H9 (cell line): ENCODE measurements at regions not wholly inside any gene's neighbourhood (a gene's known extent, or its start where the extent isn't known, plus 50 kb on each side); places are given as distances from the start of the nearest gene placed in this dataset.

Source experiments
- DNase-seq: peaks from one replicate; pipeline ENCODE4 v3.0.0-alpha.2; 2017
- H2AFZ ChIP-seq: one replicate; pipeline ENCODE4 v1.6.1; 2013; ENCODE audit warnings: mild to moderate bottlenecking, low read length, control low read depth, moderate library complexity
- H2AK5ac ChIP-seq: 2 replicates; pipeline ENCODE4 v1.6.1; 2013; ENCODE audit warnings: low read length, control low read depth, mixed read lengths; ENCODE audit not compliant: insufficient read length
- H2BK120ac ChIP-seq: one replicate; pipeline ENCODE4 v1.6.1; 2013; ENCODE audit warnings: low read depth, mild to moderate bottlenecking, low read length, control low read depth, inconsistent platforms; ENCODE audit not compliant: poor library complexity, severe bottlenecking
- H2BK12ac ChIP-seq: 2 replicates; pipeline ENCODE4 v1.6.1; 2013; ENCODE audit warnings: low read length, control low read depth, mixed read lengths, low read depth; ENCODE audit not compliant: insufficient read length
- H2BK15ac ChIP-seq: 2 replicates; pipeline ENCODE4 v1.6.1; 2013; ENCODE audit warnings: low read depth, low read length, control low read depth
- H2BK20ac ChIP-seq: one replicate; pipeline ENCODE4 v1.6.1; 2013; ENCODE audit warnings: low read depth, mild to moderate bottlenecking, low read length, control low read depth, inconsistent platforms; ENCODE audit not compliant: poor library complexity, severe bottlenecking
- H2BK5ac ChIP-seq: 2 replicates; pipeline ENCODE4 v1.6.1; 2013; ENCODE audit warnings: low read length, control low read depth, mixed read lengths; ENCODE audit not compliant: insufficient read length
- H3K14ac ChIP-seq: 2 replicates; pipeline ENCODE4 v1.6.1; 2013; ENCODE audit warnings: low read length, control low read depth; ENCODE audit not compliant: insufficient read depth
- H3K18ac ChIP-seq: 2 replicates; pipeline ENCODE4 v1.6.1; 2013; ENCODE audit warnings: low read depth, mild to moderate bottlenecking, mixed read lengths, low read length, control low read depth; ENCODE audit not compliant: insufficient read length
- H3K23ac ChIP-seq: 2 replicates; pipeline ENCODE4 v1.6.1; 2013; ENCODE audit warnings: low read length, control low read depth, mixed read lengths, low read depth; ENCODE audit not compliant: insufficient read length
- H3K23me2 ChIP-seq: 2 replicates; pipeline ENCODE4 v1.6.1; 2013; ENCODE audit warnings: low read depth, mild to moderate bottlenecking, mixed read lengths, low read length, control low read depth; ENCODE audit not compliant: insufficient read length, poor library complexity, severe bottlenecking
- H3K27ac ChIP-seq: 2 replicates; pipeline ENCODE4 v1.5.1; 2013; ENCODE audit warnings: low read length, control low read depth, mixed read lengths, low read depth; ENCODE audit not compliant: insufficient read length
- H3K27me3 ChIP-seq: 2 replicates; pipeline ENCODE4 v1.6.1; 2013; ENCODE audit warnings: low read length, control low read depth, inconsistent platforms; ENCODE audit not compliant: insufficient read depth
- H3K4ac ChIP-seq: 2 replicates; pipeline ENCODE4 v1.6.1; 2013; ENCODE audit warnings: low read depth, mild to moderate bottlenecking, control low read depth, inconsistent platforms, low read length, moderate library complexity
- H3K4me1 ChIP-seq: 2 replicates; pipeline ENCODE4 v1.6.1; 2013; ENCODE audit warnings: low read length, control low read depth, inconsistent platforms; ENCODE audit not compliant: insufficient read depth
- H3K4me2 ChIP-seq: 2 replicates; pipeline ENCODE4 v1.6.1; 2013; ENCODE audit warnings: low read length, control low read depth, mixed read lengths; ENCODE audit not compliant: insufficient read length, insufficient read depth
- H3K56ac ChIP-seq: 2 replicates; pipeline ENCODE4 v1.6.1; 2013; ENCODE audit warnings: low read depth, mild to moderate bottlenecking, mixed read lengths, low read length, control low read depth; ENCODE audit not compliant: insufficient read length
- H3K79me1 ChIP-seq: 2 replicates; pipeline ENCODE4 v1.6.1; 2013; ENCODE audit warnings: low read depth, mild to moderate bottlenecking, moderate library complexity, low read length, control low read depth, inconsistent platforms; ENCODE audit not compliant: insufficient read depth, poor library complexity, severe bottlenecking
- H3K79me2 ChIP-seq: 2 replicates; pipeline ENCODE4 v1.6.1; 2013; ENCODE audit warnings: low read length, control low read depth, inconsistent platforms; ENCODE audit not compliant: insufficient read depth
- H3K9ac ChIP-seq: 2 replicates; pipeline ENCODE4 v1.6.1; 2013; ENCODE audit warnings: low read length, control low read depth, mixed read lengths; ENCODE audit not compliant: insufficient read length; ENCODE audit errors: extremely low read depth
- H3K9me3 ChIP-seq: one replicate; pipeline ENCODE4 v1.6.1; 2013; ENCODE audit warnings: low read depth, low read length, inconsistent platforms; ENCODE audit not compliant: control insufficient read depth
- H3T11ph ChIP-seq: one replicate; pipeline ENCODE4 v1.6.1; 2013; ENCODE audit warnings: mild to moderate bottlenecking, low read length, control low read depth, inconsistent platforms
- H4K20me1 ChIP-seq: one replicate; pipeline ENCODE4 v1.6.1; 2013; ENCODE audit not compliant: control insufficient read depth, insufficient read length, insufficient read depth
- H4K5ac ChIP-seq: 2 replicates; pipeline ENCODE4 v1.6.1; 2013; ENCODE audit warnings: low read depth, mild to moderate bottlenecking, mixed read lengths, low read length, control low read depth; ENCODE audit not compliant: insufficient read length
- H4K8ac ChIP-seq: replicated peaks from 2 replicates; pipeline ENCODE4 v1.6.1; 2013; ENCODE audit warnings: low read length, control low read depth, mixed read lengths, low read depth; ENCODE audit not compliant: insufficient read length
- H4K91ac ChIP-seq: 2 replicates; pipeline ENCODE4 v1.6.1; 2013; ENCODE audit warnings: low read depth, mild to moderate bottlenecking, moderate library complexity, mixed read lengths, low read length, control low read depth; ENCODE audit not compliant: insufficient read length
- H3K27ac Mint-ChIP-seq, 3 experiments: 2 replicates in 2 of 3; 3 replicates in 1 of 3; pipeline ENCODE4 v1.8.0; 2020 to 2021; ENCODE audit warnings: mixed read lengths in 3 of 3, mild to moderate bottlenecking in 1 of 3, moderate library complexity in 1 of 3
- H3K27me3 Mint-ChIP-seq: 2 replicates; pipeline ENCODE4 v1.8.0; 2021; ENCODE audit warnings: low read depth, mild to moderate bottlenecking, moderate library complexity, mixed read lengths
- H3K36me3 Mint-ChIP-seq, 3 experiments: 2 replicates in 2 of 3; 3 replicates in 1 of 3; pipeline ENCODE4 v1.8.0; 2020 to 2021; ENCODE audit warnings: low read depth in 3 of 3, mixed read lengths in 3 of 3; ENCODE audit not compliant: insufficient read depth in 1 of 3
- H3K4me1 Mint-ChIP-seq, 2 experiments: 2 replicates each; pipeline ENCODE4 v1.8.0; 2020; ENCODE audit warnings: mixed read lengths in 2 of 2
- H3K4me3 Mint-ChIP-seq, 2 experiments: 2 replicates in 1 of 2; 3 replicates in 1 of 2; pipeline ENCODE4 v1.8.0; 2020 to 2021; ENCODE audit warnings: mild to moderate bottlenecking in 2 of 2, mixed read lengths in 2 of 2, moderate library complexity in 1 of 2
- H3K9me3 Mint-ChIP-seq, 2 experiments: 2 replicates in 1 of 2; 3 replicates in 1 of 2; pipeline ENCODE4 v1.8.0; 2020; ENCODE audit warnings: mild to moderate bottlenecking in 2 of 2, mixed read lengths in 2 of 2, moderate library complexity in 1 of 2
- WGBS: extraction: QIAGEN DNeasy Blood & Tissue Kit; methylation state at CpG from one replicate; pipeline ENCODE4 v1.1.7; 2013; ENCODE audit warnings: missing lambda C conversion rate, low lambda C conversion rate, mixed read lengths; ENCODE audit not compliant: insufficient read length; ENCODE audit errors: extremely low coverage; 5-methylcytosine and 5-hydroxymethylcytosine counted together
- TF ChIP-seq, protein P1 (sequence below): fragments of 200-600 bp; sonication (generic); conservative IDR thresholded peaks from 3 replicates; pipeline ENCODE4 v1.8.0; 2021; ENCODE audit warnings: antibody characterized with exemption, mild to moderate bottlenecking

DNA sequence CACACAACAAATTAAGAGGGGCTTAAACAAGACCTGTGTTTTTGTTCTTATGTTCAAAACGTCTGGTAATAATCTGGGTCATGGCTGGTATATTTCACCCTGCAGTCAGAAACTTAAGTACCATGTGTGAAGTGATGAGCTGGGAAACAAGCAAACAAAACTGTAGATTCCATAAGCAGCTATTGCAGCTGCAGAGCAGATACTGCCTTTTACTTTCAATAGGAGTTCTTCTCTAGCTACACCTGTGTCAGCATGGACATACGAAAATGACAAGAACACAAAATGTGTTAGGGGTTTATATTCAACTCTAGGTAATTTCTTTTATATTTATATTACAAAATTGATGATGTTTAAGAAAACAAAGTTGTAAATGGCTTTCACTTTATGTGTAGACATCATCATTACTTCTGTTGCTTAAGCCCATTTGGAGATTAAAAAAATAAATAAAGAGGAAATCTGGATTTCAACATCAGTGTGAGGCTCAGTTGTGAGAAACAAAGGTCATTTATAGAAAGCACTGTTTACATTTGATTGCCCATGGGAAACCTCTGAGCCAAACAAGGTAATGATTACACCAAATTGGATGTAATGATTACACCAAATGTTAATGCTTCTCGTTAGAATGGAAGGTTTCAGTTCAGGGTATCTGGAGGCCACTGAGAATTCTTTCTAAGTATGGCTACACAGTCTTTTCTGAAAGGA is 451.0 kb upstream of the SLC10A2 start:
- no peak overlapping the region for H3K56ac ChIP-seq
- H2BK12ac ChIP-seq: no peak overlapping the region
- no peaks in the 10 kb centered on the region for H4K20me1 ChIP-seq
- H3K23me2 ChIP-seq: no peaks in the 10 kb centered on the region
- no peak overlapping the region for H2AK5ac ChIP-seq
- H3K27ac Mint-ChIP-seq: no peak overlapping the region
- H3K27me3 ChIP-seq: no peaks in the 10 kb centered on the region
- no peak overlapping the region for H2BK120ac ChIP-seq
- TF ChIP-seq, protein P1, sequence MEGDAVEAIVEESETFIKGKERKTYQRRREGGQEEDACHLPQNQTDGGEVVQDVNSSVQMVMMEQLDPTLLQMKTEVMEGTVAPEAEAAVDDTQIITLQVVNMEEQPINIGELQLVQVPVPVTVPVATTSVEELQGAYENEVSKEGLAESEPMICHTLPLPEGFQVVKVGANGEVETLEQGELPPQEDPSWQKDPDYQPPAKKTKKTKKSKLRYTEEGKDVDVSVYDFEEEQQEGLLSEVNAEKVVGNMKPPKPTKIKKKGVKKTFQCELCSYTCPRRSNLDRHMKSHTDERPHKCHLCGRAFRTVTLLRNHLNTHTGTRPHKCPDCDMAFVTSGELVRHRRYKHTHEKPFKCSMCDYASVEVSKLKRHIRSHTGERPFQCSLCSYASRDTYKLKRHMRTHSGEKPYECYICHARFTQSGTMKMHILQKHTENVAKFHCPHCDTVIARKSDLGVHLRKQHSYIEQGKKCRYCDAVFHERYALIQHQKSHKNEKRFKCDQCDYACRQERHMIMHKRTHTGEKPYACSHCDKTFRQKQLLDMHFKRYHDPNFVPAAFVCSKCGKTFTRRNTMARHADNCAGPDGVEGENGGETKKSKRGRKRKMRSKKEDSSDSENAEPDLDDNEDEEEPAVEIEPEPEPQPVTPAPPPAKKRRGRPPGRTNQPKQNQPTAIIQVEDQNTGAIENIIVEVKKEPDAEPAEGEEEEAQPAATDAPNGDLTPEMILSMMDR: no peak
- no peaks in the 10 kb centered on the region for H3K79me1 ChIP-seq
- DNase-seq: no peak
- no peak overlapping the region for H3K4me3 Mint-ChIP-seq
- no peaks in the 10 kb centered on the region for H3K9me3 Mint-ChIP-seq
- no peak overlapping the region for H2AFZ ChIP-seq
- H2BK5ac ChIP-seq: no peak overlapping the region
- no peak overlapping the region for H3T11ph ChIP-seq
- H3K27ac ChIP-seq: no peak overlapping the region
- no peak overlapping the region for H3K18ac ChIP-seq
- no peak overlapping the region for H3K4me2 ChIP-seq
- H3K4ac ChIP-seq: no peak overlapping the region
- no peak overlapping the region for H3K9ac ChIP-seq
- no peaks in the 10 kb centered on the region for H3K27me3 Mint-ChIP-seq
- WGBS: no CpG with 5 or more reads among the region's 3 CpGs
- no peaks in the 10 kb centered on the region for H3K79me2 ChIP-seq
- no peak overlapping the region for H2BK20ac ChIP-seq
- no peak overlapping the region for H4K5ac ChIP-seq
- peaks cover 14 to 15% of the 10 kb centered on the region in 2 experiments for H3K4me1 Mint-ChIP-seq
- H3K4me1 ChIP-seq: no peaks in the 10 kb centered on the region; the same call in 1 of the 2 replicates
- no peaks in the 10 kb centered on the region for H3K36me3 Mint-ChIP-seq
- H2BK15ac ChIP-seq: no peak overlapping the region
- H4K8ac ChIP-seq: no peak overlapping the region
- no peak overlapping the region for H3K14ac ChIP-seq
- no peak overlapping the region for H4K91ac ChIP-seq
- no peak overlapping the region for H3K23ac ChIP-seq
- H3K9me3 ChIP-seq: no peaks in the 10 kb centered on the region
